ENCODE measurements at regions not wholly inside any gene's neighbourhood (a gene's known extent, or its start where the extent isn't known, plus 50 kb on each side); places are given as distances from the start of the nearest gene placed in this dataset.

DNA sequence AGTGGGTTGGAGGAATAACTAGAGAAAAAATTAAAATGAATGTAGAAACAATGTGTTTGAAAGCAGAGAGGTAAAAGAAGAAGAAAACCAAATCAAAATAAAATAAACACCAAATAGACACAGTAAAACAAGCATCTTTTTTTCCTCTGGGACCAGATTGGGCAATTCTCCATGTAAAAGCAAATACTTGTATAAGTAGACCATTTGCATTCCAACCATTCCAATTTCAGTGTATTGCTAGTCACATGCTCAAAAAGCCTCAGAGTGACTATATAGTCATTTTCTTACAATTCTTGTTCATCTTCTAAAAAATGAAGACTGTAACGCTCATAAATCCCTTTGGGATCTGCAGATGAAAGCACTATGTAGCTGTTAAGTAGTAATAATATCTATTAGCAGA lies 969.5 kb downstream of the PCDH18 start:
- TF ChIP-seq, protein P1, sequence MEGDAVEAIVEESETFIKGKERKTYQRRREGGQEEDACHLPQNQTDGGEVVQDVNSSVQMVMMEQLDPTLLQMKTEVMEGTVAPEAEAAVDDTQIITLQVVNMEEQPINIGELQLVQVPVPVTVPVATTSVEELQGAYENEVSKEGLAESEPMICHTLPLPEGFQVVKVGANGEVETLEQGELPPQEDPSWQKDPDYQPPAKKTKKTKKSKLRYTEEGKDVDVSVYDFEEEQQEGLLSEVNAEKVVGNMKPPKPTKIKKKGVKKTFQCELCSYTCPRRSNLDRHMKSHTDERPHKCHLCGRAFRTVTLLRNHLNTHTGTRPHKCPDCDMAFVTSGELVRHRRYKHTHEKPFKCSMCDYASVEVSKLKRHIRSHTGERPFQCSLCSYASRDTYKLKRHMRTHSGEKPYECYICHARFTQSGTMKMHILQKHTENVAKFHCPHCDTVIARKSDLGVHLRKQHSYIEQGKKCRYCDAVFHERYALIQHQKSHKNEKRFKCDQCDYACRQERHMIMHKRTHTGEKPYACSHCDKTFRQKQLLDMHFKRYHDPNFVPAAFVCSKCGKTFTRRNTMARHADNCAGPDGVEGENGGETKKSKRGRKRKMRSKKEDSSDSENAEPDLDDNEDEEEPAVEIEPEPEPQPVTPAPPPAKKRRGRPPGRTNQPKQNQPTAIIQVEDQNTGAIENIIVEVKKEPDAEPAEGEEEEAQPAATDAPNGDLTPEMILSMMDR (conservative IDR thresholded peaks at IDR 0.05; ENCODE audit: low read depth, low read length) = no peak
- TF ChIP-seq EZH2 (IDR thresholded peaks at IDR 0.05; ENCODE audit: borderline replicate concordance, low read depth, low read length, poor library complexity, severe bottlenecking) = no peak

All from A673 (cell line).